Endothelial cell of umbilical vein (primary cell): ENCODE measurements at regions not wholly inside any gene's neighbourhood (a gene's known extent, or its start where the extent isn't known, plus 50 kb on each side); places are given as distances from the start of the nearest gene placed in this dataset.

Experiments used
- BruUV-seq: library from RNA; stranded (reverse); fragments of 400-500 nt; replicated peaks from 2 replicates; lab custom pipeline; 2021; lab: Mats Ljungman, UMichigan
- CTCF ChIA-PET: fragments of 300-600, 350-600 bp; sonication (Branson Sonifier 250); formaldehyde crosslinking; loops from one replicate; lab custom pipeline; 2021; ENCODE audit warnings: antibody characterized with exemption, inconsistent platforms; lab: Charles Lee
- POLR2A ChIA-PET: fragments of 300-600, 350-600 bp; sonication (Branson Sonifier 250); formaldehyde crosslinking; loops from one replicate; lab custom pipeline; 2021; ENCODE audit warnings: antibody characterized with exemption, inconsistent platforms; lab: Charles Lee
- DNase-seq: peaks from one replicate; pipeline ENCODE4 v3.0.0-alpha.2; 2011; ENCODE audit warnings: low read depth, low spot score
- FAIRE-seq: peaks from 2 replicates; lab custom pipeline; 2011; peaks lifted over from hg19 to GRCh38; lab: Jason Lieb, UNC
- H2AFZ ChIP-seq: 2 replicates; pipeline ENCODE4 v1.6.0; 2012; ENCODE audit warnings: low read depth, low read length, control low read depth, inconsistent platforms
- H3K27ac ChIP-seq: 2 replicates; pipeline ENCODE4 v1.5.1; 2011; ENCODE audit warnings: low read depth, mild to moderate bottlenecking, control low read depth, low read length, moderate library complexity; ENCODE audit not compliant: insufficient read depth
- H3K27me3 ChIP-seq, 2 experiments: 2 replicates each; pipeline versions ENCODE4 v1.6.0 to v1.6.1; 2011; ENCODE audit warnings: low read length in 2 of 2, mixed read lengths in 1 of 2; ENCODE audit not compliant: control insufficient read depth in 2 of 2, insufficient read depth in 2 of 2
- H3K36me3 ChIP-seq, 2 experiments: 2 replicates in 1 of 2; 3 replicates in 1 of 2; pipeline ENCODE4 v1.5.1; 2011; ENCODE audit warnings: low read length in 2 of 2, mild to moderate bottlenecking in 1 of 2, moderate library complexity in 1 of 2; ENCODE audit not compliant: control insufficient read depth in 2 of 2, insufficient read depth in 2 of 2; ENCODE audit errors: extremely low read depth in 1 of 2
- H3K4me1 ChIP-seq: 3 replicates; pipeline ENCODE4 v1.5.1; 2011; ENCODE audit warnings: mild to moderate bottlenecking, low read length; ENCODE audit not compliant: control insufficient read depth, insufficient read depth; ENCODE audit errors: extremely low read depth
- H3K4me2 ChIP-seq: 2 replicates; pipeline ENCODE4 v1.6.1; 2011; ENCODE audit warnings: low read length, control low read depth, mixed read lengths; ENCODE audit not compliant: insufficient read depth
- H3K4me3 ChIP-seq, 3 experiments: fragments of 200-600 bp in 1 of 3; sonication (generic), shearing (Covaris generic) in 1 of 3; replicated peaks in 1 of 3; 2 replicates each; pipeline ENCODE4 v1.5.1; 2011 to 2016; ENCODE audit warnings: control low read depth in 3 of 3, low read length in 3 of 3, mild to moderate bottlenecking in 2 of 3, inconsistent platforms in 1 of 3, low read depth in 1 of 3, moderate library complexity in 1 of 3; ENCODE audit not compliant: insufficient read depth in 1 of 3
- H3K79me2 ChIP-seq: 2 replicates; pipeline ENCODE4 v1.6.0; 2012; ENCODE audit warnings: low read length, inconsistent platforms; ENCODE audit not compliant: control insufficient read depth, insufficient read depth
- H3K9ac ChIP-seq: replicated peaks from 2 replicates; pipeline ENCODE3; 2011; ENCODE audit warnings: low read length, control low read depth; ENCODE audit not compliant: insufficient read depth; ENCODE audit errors: extremely low read depth
- H3K9me1 ChIP-seq: replicated peaks from 3 replicates; pipeline ENCODE4 v1.6.0; 2011; ENCODE audit warnings: mild to moderate bottlenecking, low read length; ENCODE audit not compliant: control insufficient read depth, insufficient read depth; ENCODE audit errors: extremely low read depth
- H3K9me3 ChIP-seq: replicated peaks from 2 replicates; pipeline ENCODE4 v1.5.1; 2012; ENCODE audit warnings: low read length, inconsistent platforms; ENCODE audit not compliant: control insufficient read depth, insufficient read depth
- H4K20me1 ChIP-seq: replicated peaks from 2 replicates; pipeline ENCODE3; 2011; ENCODE audit warnings: mild to moderate bottlenecking, low read length; ENCODE audit not compliant: control insufficient read depth, insufficient read depth; ENCODE audit errors: extremely low read depth
- EZH2 ChIP-seq: IDR thresholded peaks from 2 replicates; pipeline ENCODE4 v1.6.1; 2012; ENCODE audit warnings: borderline replicate concordance, low read depth, mild to moderate bottlenecking, moderate library complexity, low read length, inconsistent platforms; ENCODE audit not compliant: severe bottlenecking
- FOS ChIP-seq: IDR thresholded peaks from 2 replicates; pipeline ENCODE4 v1.6.1; 2011; ENCODE audit warnings: mild to moderate bottlenecking, low read length, moderate library complexity, borderline replicate concordance; ENCODE audit not compliant: insufficient read depth
- GATA2 ChIP-seq: IDR thresholded peaks from 2 replicates; pipeline ENCODE4 v1.7.0; 2011; ENCODE audit warnings: low read depth, mild to moderate bottlenecking, moderate library complexity, mixed read lengths, low read length; ENCODE audit not compliant: insufficient read length, insufficient read depth
- JUN ChIP-seq: IDR thresholded peaks from 2 replicates; pipeline ENCODE4 v1.6.1; 2011; ENCODE audit warnings: borderline replicate concordance, low read depth; ENCODE audit not compliant: insufficient read length, insufficient read depth
- MYC ChIP-seq: IDR thresholded peaks from one replicate; pipeline ENCODE4 v1.6.1; 2011; ENCODE audit warnings: mild to moderate bottlenecking, low read depth, low read length
- POLR2A ChIP-seq: IDR thresholded peaks from 2 replicates; pipeline ENCODE4 v1.6.1; 2012; ENCODE audit warnings: low read depth, mild to moderate bottlenecking, control low read depth, low read length
- dilution Hi-C: fragments of 300-500 bp; cut with MboI; formaldehyde crosslinking; loops from one replicate; pipeline ENCODE4 v1.15.0; 2019; ENCODE audit warnings: low sequenced_read_pairs; ENCODE audit not compliant: extremely low pct_ligation_motif_present
- intact Hi-C: fragments of 100-400 bp; cut with micrococcal nuclease; formaldehyde crosslinking; loops from one replicate; pipeline ENCODE4 v1.10.0; 2022
- TF ChIP-seq, protein P1 (sequence below), 2 donors: IDR thresholded peaks; 1 replicate in 1 of 2; 2 replicates in 1 of 2; pipeline ENCODE4 v1.5.1; 2011; ENCODE audit warnings: low read length in 2 of 2, mild to moderate bottlenecking in 2 of 2, moderate library complexity in 2 of 2, control low read depth in 1 of 2, inconsistent platforms in 1 of 2, low read depth in 1 of 2; ENCODE audit not compliant: insufficient read depth in 1 of 2; ENCODE audit errors: extremely low read depth in 1 of 2
- TF ChIP-seq, protein P2 (sequence below): IDR thresholded peaks from 2 replicates; pipeline ENCODE4 v1.6.1; 2011; ENCODE audit not compliant: insufficient read depth, insufficient read length

DNA sequence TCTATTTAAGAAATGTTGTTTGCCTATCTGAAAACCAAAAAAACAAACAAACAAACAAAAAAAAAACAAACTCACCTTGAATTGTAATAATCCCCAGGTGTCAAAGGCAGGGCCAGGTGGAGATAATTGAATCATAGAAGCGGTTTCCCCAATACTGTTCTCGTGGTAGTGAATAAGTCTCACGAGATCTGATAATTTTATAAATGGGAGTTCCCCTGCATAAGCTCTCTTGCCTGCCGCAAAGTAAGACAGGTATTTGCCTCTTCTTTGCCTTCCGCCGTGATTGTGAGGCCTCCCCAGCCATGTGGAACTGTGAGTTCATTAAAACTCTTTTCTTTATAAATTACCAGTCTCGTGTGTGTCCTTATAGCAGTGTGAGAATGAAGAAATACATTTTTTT is 1180.7 kb upstream of the CRIM1 start:
- H3K4me1 ChIP-seq: no peaks in the 10 kb centered on the region
- H3K27ac ChIP-seq: no peak overlapping the region
- no peaks in the 10 kb centered on the region for H3K9me1 ChIP-seq
- H3K9ac ChIP-seq: no peak overlapping the region
- no peaks in the 10 kb centered on the region for H3K9me3 ChIP-seq
- no peak for DNase-seq
- ChIA-PET CTCF (no interaction called here), POLR2A (no interaction called here)
- H2AFZ ChIP-seq: no peak overlapping the region
- intact Hi-C loops (no loop called here), dilution Hi-C loops (no loop called here)
- TF ChIP-seq GATA2 (no peak), JUN (no peak), EZH2 (no peak), FOS (no peak), POLR2A (no peak), MYC (no peak)
- TF ChIP-seq, protein P1, sequence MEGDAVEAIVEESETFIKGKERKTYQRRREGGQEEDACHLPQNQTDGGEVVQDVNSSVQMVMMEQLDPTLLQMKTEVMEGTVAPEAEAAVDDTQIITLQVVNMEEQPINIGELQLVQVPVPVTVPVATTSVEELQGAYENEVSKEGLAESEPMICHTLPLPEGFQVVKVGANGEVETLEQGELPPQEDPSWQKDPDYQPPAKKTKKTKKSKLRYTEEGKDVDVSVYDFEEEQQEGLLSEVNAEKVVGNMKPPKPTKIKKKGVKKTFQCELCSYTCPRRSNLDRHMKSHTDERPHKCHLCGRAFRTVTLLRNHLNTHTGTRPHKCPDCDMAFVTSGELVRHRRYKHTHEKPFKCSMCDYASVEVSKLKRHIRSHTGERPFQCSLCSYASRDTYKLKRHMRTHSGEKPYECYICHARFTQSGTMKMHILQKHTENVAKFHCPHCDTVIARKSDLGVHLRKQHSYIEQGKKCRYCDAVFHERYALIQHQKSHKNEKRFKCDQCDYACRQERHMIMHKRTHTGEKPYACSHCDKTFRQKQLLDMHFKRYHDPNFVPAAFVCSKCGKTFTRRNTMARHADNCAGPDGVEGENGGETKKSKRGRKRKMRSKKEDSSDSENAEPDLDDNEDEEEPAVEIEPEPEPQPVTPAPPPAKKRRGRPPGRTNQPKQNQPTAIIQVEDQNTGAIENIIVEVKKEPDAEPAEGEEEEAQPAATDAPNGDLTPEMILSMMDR (IDR thresholded peaks at IDR 0.05; ENCODE audit: extremely low read depth in 1 of 2, insufficient read depth in 1 of 2, low read depth in 1 of 2, low read length in 2 of 2): no peak
- TF ChIP-seq, protein P2, sequence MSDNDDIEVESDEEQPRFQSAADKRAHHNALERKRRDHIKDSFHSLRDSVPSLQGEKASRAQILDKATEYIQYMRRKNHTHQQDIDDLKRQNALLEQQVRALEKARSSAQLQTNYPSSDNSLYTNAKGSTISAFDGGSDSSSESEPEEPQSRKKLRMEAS: no peak
- no peaks in the 10 kb centered on the region for H3K27me3 ChIP-seq
- H3K79me2 ChIP-seq: no peaks in the 10 kb centered on the region
- H4K20me1 ChIP-seq: no peaks in the 10 kb centered on the region
- H3K4me2 ChIP-seq: no peak overlapping the region
- H3K36me3 ChIP-seq: no peaks in the 10 kb centered on the region
- no peak overlapping the region for H3K4me3 ChIP-seq
- no peak for FAIRE-seq
- BruUV-seq: no TSS peak
